Transverse colon (tissue), 3 donors: ENCODE measurements at regions not wholly inside any gene's neighbourhood (a gene's known extent, or its start where the extent isn't known, plus 50 kb on each side); places are given as distances from the start of the nearest gene placed in this dataset.

Source experiments
- POLR2A ChIP-seq: fragments of 450-650 bp; IDR thresholded peaks from one replicate; pipeline ENCODE4 v1.6.1; 2016; ENCODE audit warnings: antibody characterized with exemption, mild to moderate bottlenecking, moderate library complexity
- POLR2AphosphoS5 ChIP-seq, 3 donors: sonication (generic); formaldehyde crosslinking; IDR thresholded peaks; one replicate each; pipeline ENCODE4 v1.6.1; 2016; ENCODE audit warnings: antibody characterized with exemption in 3 of 3

DNA sequence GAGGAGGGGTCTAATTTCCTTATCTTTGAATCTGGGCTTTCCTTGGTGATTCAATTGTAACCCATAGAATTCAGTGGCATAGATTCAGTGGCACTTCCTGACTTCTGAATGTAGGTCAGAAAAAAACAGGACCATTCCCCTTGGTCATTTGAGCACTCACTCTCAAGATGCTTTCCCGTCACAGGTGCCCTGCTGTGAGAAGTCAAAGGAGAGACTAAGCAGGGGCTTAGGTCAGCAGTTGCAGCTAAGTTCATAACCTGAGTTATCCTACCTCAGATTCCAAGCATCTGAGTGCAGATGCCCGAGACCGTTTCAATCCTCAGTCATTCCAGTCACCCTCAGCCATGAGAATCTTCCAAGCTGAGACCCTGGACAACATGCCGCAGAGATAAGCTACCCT, 506.6 kb downstream of the FRK start:
- no peak for TF ChIP-seq POLR2A
- TF ChIP-seq POLR2AphosphoS5 (IDR thresholded peaks at IDR 0.05): no peak
